Fibroblast of peridontal ligament (primary cell): ENCODE measurements at regions not wholly inside any gene's neighbourhood (a gene's known extent, or its start where the extent isn't known, plus 50 kb on each side); places are given as distances from the start of the nearest gene placed in this dataset.
"Not testable (repeated sequence)": the region's sequence is repeated elsewhere in the genome, so short reads cannot be mapped to it uniquely, and the experiment has no call there.

Source experiments
- DNase-seq: peaks from one replicate; pipeline ENCODE4 v3.0.0-alpha.2; 2010; ENCODE audit errors: extremely low read depth

DNA sequence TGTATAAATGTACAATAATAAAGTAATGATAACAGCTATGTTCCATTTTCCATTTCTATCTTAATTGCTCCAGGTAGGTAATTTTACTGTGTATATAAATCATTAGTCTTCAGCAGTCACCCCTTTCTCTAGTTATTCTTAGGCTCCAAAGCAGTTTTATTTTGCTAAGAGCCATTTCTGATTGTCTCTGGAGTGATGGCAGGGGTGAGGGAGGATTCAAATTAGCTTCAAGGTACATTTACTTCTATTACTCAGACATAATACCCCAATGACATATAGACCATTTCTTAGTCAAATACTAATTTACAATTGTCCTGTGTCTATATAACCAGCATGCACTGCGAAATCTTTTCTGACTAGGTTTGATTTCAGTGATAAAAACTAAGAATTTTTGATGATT lies 663.4 kb upstream of the PRMT6 start:
- DNase-seq, result no peak

GRCh38 chr1:106396020-106396419 lies 660.5 kb upstream of the PRMT6 start:
- no peak for DNase-seq

- no peak for DNase-seq
These were observed 658.1 kb upstream of the PRMT6 start for GRCh38 chr1:106398391-106398790.

GRCh38 chr1:106406114-106406513 lies 650.4 kb upstream of the PRMT6 start:
- DNase-seq, result no peak

GRCh38 chr1:106412321-106412720 lies 644.2 kb upstream of the PRMT6 start:
- not testable (repeated sequence) for DNase-seq

DNA sequence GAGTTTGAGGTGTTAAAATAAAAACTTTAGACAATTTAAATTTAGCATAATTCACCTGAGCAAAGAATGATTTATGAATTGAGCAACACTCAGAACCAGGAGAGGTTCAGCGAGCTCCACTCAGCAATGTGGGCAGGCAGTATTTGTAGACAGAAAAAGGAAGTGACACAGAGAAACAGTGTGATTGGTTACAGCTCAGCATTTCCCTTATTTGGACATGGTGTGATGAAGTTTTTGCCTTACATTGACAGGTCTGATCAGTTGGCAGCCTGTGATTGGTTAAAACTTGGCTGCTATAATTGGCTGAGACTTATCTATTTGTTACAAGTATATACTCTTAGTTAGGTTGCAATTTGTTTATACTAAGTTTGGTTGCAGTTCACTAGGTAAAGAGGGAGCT lies 621.2 kb upstream of the PRMT6 start:
- no peak for DNase-seq

DNA sequence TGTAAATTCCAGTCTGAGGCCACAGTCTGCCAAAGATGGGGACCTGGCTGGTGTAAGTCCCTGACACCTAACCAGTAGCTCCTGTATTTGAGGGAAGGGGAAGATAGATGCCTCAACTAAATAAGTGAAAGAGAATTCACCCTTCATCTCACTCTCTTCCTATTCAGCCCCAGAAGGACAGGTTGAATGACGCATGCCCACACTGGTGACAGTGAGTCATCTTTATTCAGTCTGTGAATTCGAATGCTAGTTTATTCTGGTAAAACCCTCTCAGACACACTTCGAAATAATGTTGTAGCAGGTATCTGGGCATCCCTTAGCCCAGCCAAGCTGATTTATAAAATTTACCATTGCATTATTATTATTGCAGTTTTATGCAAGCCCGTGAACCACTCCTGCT lies 617.0 kb upstream of the PRMT6 start:
- no peak for DNase-seq

GRCh38 chr1:106447466-106447865 lies 609.0 kb upstream of the PRMT6 start:
- DNase-seq, result no peak

- no peak for DNase-seq
These were observed 599.6 kb upstream of the PRMT6 start for GRCh38 chr1:106456832-106457231.

DNA sequence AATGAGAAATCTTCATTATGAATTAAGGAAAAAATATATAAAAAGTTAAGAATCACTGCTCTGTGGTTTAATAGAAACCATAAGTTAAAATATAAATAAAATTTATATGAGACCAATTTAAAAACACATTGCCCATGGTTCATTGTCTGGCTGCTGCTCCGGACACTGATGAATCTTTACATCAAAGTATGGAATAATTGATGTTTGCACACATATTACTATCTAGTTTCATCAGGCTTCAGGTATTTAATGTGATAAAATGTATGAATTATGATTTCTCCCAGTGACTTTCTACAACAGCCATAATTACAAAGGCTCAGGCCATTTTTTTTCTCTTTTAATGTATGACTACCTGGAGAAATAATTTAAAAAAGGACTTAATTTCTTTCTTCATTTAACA lies 599.1 kb upstream of the PRMT6 start:
- no peak for DNase-seq

DNA sequence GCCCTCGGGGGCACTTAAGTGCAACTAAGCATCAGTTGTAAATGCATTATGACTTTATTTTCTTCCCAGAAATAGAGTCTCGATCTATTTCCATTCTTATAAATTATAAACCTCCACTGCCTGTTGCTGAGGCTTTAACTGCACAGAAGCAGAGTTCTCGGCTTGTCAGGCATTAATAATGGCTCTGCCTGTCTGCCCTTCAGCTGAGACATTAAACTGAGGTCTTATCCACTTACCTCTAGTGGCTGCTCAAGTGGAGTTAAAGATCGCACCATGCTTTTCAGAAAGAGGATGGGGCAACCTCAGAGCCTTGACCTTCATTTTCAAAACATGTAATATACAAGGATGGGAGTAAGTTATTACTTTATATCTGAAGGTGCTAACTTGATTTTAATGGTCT lies 597.6 kb upstream of the PRMT6 start:
- no peak for DNase-seq

DNA sequence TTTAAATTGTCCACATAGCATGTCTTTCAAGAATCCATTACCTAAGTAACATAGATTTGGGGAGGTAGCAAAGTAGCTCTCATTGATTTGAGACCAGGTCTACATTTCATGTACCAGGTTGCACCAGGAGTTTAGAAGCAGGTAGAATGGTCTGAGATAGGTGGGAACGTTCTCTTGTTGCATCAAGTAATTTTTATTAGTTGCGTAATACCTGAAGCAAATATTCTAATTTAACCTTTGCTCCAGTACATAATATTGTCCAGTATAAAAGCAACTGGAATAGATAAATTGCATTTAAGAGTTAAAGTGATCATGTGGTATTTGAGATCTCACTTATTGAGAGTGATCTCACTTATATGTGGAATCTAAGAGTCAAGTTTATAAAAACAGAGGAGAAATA lies 597.1 kb upstream of the PRMT6 start:
- DNase-seq, result no peak

DNA sequence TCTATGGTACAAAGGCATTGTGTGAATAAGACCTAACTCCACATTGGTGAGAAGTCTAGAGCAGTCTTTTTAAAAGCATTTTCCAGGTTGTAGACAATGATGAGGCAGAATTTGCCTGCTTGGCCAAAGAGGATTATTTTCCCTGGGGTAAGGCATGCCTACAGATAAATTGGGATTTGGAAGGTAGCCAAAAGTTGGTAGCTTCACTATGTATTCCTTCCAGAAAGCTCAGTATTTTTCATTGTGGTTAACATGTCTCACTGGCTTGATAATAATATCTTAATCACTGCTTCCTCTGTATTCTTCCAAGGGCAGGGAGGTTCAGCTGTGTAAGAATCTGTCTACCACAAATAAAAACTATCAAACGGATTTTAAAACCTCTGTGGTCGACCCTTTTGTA lies 590.8 kb upstream of the PRMT6 start:
- DNase-seq, result peak; percentile 10

- no peak for DNase-seq
These were observed 575.8 kb upstream of the PRMT6 start for GRCh38 chr1:106480629-106481028.

- DNase-seq, result no peak
These were observed 563.6 kb upstream of the PRMT6 start for GRCh38 chr1:106492880-106493279.

GRCh38 chr1:106494646-106495045 lies 561.8 kb upstream of the PRMT6 start:
- no peak for DNase-seq

DNA sequence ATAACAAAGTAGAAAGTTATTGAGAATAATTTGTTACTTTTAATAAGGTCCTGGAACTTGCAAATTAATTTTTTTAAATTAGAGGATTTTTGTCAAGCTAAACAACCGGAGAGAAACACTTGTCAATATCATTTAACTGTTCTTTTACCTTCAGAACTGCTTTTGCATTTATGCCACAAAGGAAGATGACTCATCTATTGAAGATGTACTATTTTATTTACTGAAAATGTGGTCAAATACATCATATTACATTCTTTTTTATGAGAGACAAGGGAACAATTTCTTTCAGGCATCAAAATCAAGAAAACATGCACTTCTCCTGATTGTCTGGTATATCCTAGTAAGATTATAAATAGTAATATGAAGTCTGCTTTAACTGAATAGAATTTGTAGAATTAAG lies 558.2 kb upstream of the PRMT6 start:
- DNase-seq, result peak; percentile 11

DNA sequence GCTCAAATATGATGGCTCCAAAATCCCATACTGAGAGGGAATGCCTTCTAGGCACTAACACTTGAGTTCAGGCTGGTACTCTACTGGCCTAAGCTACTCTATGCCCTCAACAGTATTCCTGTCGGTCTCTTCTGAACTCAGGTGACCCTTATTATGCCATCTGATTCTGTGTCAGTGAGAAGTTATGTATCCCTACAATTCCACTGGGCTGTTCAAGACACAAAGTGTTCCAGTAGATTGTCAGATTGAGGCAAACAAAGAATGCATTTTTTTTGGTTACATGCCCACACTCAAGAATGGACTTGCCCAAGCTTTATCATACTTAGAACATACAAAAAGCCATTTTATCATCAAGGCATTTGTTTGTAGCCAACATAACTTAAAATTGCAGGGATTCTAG lies 553.8 kb upstream of the PRMT6 start:
- DNase-seq, result peak; percentile 5

DNA sequence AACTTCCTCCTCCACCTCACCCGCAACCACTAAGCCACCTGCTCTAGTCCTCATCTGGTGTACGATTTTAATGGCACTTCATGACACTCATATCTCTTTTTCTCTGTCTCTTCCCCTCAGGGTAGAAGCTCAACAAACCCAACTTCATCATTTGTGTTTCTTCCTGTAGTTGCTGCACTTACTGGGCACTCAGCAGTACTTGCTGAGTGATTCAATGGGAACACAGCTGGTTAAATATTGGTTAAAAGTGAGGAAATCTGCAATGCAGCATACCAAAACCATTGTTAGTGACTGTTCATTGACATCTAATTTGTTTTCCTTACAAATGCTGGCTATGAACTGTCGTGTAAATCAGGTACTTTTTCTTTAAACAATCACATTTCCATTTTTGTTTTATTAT lies 541.1 kb upstream of the PRMT6 start:
- no peak for DNase-seq

DNA sequence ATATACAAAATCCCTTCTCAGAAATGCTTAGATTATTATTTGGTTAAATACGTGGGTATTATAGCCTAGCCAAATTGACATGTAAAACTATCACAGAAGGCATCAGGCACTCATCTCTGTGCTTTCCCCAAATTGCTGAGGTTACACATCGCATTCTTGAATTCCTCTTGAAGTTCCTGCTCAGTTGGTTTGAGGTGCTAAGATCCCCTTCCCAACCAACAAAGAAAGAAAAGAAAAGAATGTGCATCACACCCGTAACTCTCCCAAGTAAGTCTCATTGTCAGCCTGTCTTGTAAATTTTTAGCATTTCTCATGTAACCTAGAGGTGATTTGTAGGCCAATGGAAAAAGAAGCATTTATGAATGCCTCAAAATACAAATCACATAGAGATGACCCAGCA lies 539.2 kb upstream of the PRMT6 start:
- no peak for DNase-seq

DNA sequence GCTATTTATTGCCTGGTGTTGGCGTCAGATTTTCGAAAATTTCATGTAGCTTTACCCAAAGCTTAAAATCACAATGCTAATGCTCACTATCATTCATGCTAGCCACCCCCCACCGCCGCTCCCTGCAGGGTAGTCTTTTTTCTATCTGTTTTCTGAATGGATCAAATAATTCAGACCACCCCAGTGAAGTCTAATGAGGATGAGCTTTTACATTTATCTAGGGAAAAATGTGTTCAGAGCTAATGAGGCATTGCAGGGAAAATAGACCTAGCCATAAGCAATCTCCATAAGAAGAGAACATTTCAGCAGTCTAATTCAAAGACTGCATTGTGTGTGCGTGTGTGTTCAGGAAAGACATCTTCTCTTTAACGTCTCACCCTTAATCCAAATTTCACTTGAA lies 533.0 kb upstream of the PRMT6 start:
- no peak for DNase-seq

DNA sequence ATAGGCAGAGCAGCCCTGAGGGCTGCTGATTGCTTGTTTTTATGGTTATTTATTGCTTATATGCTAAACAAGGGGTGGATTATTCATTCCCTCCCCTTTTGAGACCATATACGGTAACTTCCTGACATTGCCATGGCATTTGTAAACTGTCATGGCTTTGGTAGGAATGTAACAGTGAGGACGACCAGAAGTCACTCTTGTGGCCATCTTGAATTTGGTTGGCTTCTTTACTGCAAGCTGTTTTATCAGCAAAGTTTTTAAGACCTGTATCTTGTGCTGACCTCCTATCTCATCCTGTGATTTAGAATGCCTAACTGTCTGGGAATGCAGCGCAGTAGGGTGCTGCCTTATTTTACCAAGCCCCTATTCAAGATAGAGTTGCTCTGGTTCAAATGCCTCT lies 531.8 kb upstream of the PRMT6 start:
- DNase-seq, result no peak

GRCh38 chr1:106526650-106527049 lies 529.8 kb upstream of the PRMT6 start:
- DNase-seq, result peak; percentile 98

DNA sequence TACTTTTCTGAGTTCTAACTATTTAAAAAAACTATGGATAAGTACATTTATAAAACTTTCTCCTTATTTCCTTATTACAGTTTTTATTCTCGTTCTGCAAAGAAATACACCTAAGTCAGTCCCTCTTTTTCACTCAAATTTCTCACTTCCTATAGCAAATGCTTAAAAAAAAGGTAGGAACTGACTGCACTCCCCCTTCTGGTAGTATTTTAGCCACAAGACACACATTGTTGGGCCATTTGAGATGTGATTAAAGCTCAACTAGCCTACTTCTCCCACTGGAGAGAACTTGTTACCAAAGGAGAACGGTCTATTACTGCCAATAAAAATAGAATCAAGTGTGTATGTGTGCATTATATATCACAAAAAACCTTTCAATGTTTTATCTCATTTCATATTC lies 521.9 kb upstream of the PRMT6 start:
- no peak for DNase-seq

DNA sequence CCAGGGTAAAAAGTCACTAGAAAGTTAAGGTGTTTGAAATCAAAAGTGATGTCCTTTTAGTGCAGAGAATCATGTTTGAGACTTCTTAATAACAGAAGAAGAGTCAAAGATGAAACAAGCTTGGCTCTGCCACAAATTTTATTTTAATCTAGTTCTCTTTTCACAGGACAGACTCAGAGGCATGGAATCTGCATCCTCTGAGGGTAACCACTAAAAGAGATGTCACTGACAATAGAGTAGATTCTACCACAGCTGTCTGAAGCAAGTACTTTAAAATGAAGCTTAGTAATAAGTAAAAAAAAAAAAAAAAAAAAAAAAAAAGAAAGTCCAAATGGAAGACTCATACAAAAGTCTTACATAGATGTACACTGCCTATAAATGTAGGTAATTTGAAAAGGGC lies 519.7 kb upstream of the PRMT6 start:
- peak; percentile 86 for DNase-seq
